ENCODE measurements at regions not wholly inside any gene's neighbourhood (a gene's known extent, or its start where the extent isn't known, plus 50 kb on each side); places are given as distances from the start of the nearest gene placed in this dataset.

GRCh38 chr4:30630431-30630830, 89.7 kb upstream of the PCDH7 start:
- TF ChIP-seq CTCF (IDR thresholded peaks at IDR 0.05): no peak
- no peak for TF ChIP-seq POLR2AphosphoS5 (IDR thresholded peaks at IDR 0.05)
- TF ChIP-seq POLR2A (IDR thresholded peaks at IDR 0.05): no peak
